GM21515 (cell line): ENCODE measurements at regions not wholly inside any gene's neighbourhood (a gene's known extent, or its start where the extent isn't known, plus 50 kb on each side); places are given as distances from the start of the nearest gene placed in this dataset.

Experiments used
- ATAC-seq: cut with Tn5 transposase; IDR thresholded peaks from one replicate; pipeline ENCODE4 v1.9.1; 2021; ENCODE audit not compliant: unreplicated experiment

- no peak for ATAC-seq
Observed at GRCh38 chr16:49128740-49129139, 152.9 kb downstream of the CBLN1 start.

- ATAC-seq = no peak
Observed at GRCh38 chr16:49127103-49127502, 154.5 kb downstream of the CBLN1 start.

- no peak for ATAC-seq
Observed at GRCh38 chr16:49121636-49122035, 160.0 kb downstream of the CBLN1 start.

- ATAC-seq = no peak
Observed at GRCh38 chr16:49120631-49121030, 161.0 kb downstream of the CBLN1 start.

GRCh38 chr16:49116873-49117272, 164.8 kb downstream of the CBLN1 start:
- no peak for ATAC-seq

GRCh38 chr16:49115956-49116355, 165.7 kb downstream of the CBLN1 start:
- no peak for ATAC-seq

- no peak for ATAC-seq
Observed at GRCh38 chr16:49112754-49113153, 168.9 kb downstream of the CBLN1 start.

GRCh38 chr16:49111351-49111750, 170.3 kb downstream of the CBLN1 start:
- no peak for ATAC-seq

- ATAC-seq = no peak
Observed at GRCh38 chr16:49108611-49109010, 173.0 kb downstream of the CBLN1 start.

GRCh38 chr16:49103298-49103697, 178.3 kb downstream of the CBLN1 start:
- ATAC-seq = no peak

- no peak for ATAC-seq
Observed at GRCh38 chr16:49101997-49102396, 179.6 kb downstream of the CBLN1 start.

GRCh38 chr16:49100366-49100765, 181.3 kb downstream of the CBLN1 start:
- ATAC-seq = no peak

- ATAC-seq = no peak
Observed at GRCh38 chr16:49097964-49098363, 183.7 kb downstream of the CBLN1 start.

- ATAC-seq = no peak
Observed at GRCh38 chr16:49096176-49096945, 185.3 kb downstream of the CBLN1 start.

- no peak for ATAC-seq
Observed at GRCh38 chr16:49095539-49095938, 186.1 kb downstream of the CBLN1 start.

GRCh38 chr16:49094471-49094870, 187.2 kb downstream of the CBLN1 start:
- ATAC-seq = no peak

- no peak for ATAC-seq
Observed at GRCh38 chr16:49093939-49094338, 187.7 kb downstream of the CBLN1 start.

- no peak for ATAC-seq
Observed at GRCh38 chr16:49092704-49093103, 188.9 kb downstream of the CBLN1 start.

GRCh38 chr16:49089533-49089932, 192.1 kb downstream of the CBLN1 start:
- no peak for ATAC-seq

- ATAC-seq = no peak
Observed at GRCh38 chr16:49089039-49089438, 192.6 kb downstream of the CBLN1 start.

- ATAC-seq = no peak
Observed at GRCh38 chr16:49085686-49086085, 196.0 kb downstream of the CBLN1 start.

GRCh38 chr16:49084628-49085390, 196.8 kb downstream of the CBLN1 start:
- ATAC-seq = no peak
